Kidney epithelial cell (primary cell): ENCODE measurements at regions not wholly inside any gene's neighbourhood (a gene's known extent, or its start where the extent isn't known, plus 50 kb on each side); places are given as distances from the start of the nearest gene placed in this dataset.

Experiments
- DNase-seq: peaks from one replicate; pipeline ENCODE4 v3.0.0-alpha.2; 2010; ENCODE audit warnings: low read depth
- H3K27me3 ChIP-seq: 2 replicates; pipeline ENCODE4 v1.6.0; 2011; ENCODE audit warnings: low read length; ENCODE audit not compliant: control insufficient read depth, insufficient read depth
- H3K36me3 ChIP-seq: 2 replicates; pipeline ENCODE4 v1.5.1; 2011; ENCODE audit warnings: low read length; ENCODE audit not compliant: control insufficient read depth, insufficient read depth
- H3K4me3 ChIP-seq: 2 replicates; pipeline ENCODE4 v1.5.1; 2011; ENCODE audit warnings: low read depth, mild to moderate bottlenecking, control low read depth, low read length
- CTCF ChIP-seq: IDR thresholded peaks from 2 replicates; pipeline ENCODE4 v1.5.1; 2011; ENCODE audit warnings: mild to moderate bottlenecking, moderate library complexity, low read length, control low read depth, inconsistent platforms; ENCODE audit not compliant: insufficient read depth, poor library complexity, severe bottlenecking

GRCh38 chr6:104623052-104623690 lies 236.5 kb downstream of the HACE1 start:
- TF ChIP-seq CTCF: peak; percentile 3
- no peaks in the 10 kb centered on the region for H3K27me3 ChIP-seq
- no peak overlapping the region for H3K4me3 ChIP-seq
- no peaks in the 10 kb centered on the region for H3K36me3 ChIP-seq
- no peak for DNase-seq

- H3K36me3 ChIP-seq: no peaks in the 10 kb centered on the region
- no peak for TF ChIP-seq CTCF
- no peak overlapping the region for H3K4me3 ChIP-seq
- no peak for DNase-seq
- no peaks in the 10 kb centered on the region for H3K27me3 ChIP-seq
These were observed 238.3 kb downstream of the HACE1 start for GRCh38 chr6:104621396-104621795.

- Histone ChIP-seq H3K36me3 (no peaks in the 10 kb centered on the region), H3K27me3 (no peaks in the 10 kb centered on the region), H3K4me3 (no peak overlapping the region)
- no peak for TF ChIP-seq CTCF
- DNase-seq: no peak
These were observed 242.1 kb downstream of the HACE1 start for GRCh38 chr6:104617591-104617990.

- no peak for DNase-seq
- no peak for TF ChIP-seq CTCF
- Histone ChIP-seq H3K27me3 (no peaks in the 10 kb centered on the region), H3K4me3 (no peak overlapping the region), H3K36me3 (no peaks in the 10 kb centered on the region)
These were observed 245.3 kb downstream of the HACE1 start for GRCh38 chr6:104614394-104614793.

GRCh38 chr6:104613416-104614001 lies 246.2 kb downstream of the HACE1 start:
- no peak for TF ChIP-seq CTCF
- Histone ChIP-seq H3K36me3 (no peaks in the 10 kb centered on the region), H3K27me3 (no peaks in the 10 kb centered on the region), H3K4me3 (no peak overlapping the region)
- no peak for DNase-seq

GRCh38 chr6:104612541-104612940 lies 247.2 kb downstream of the HACE1 start:
- H3K36me3 ChIP-seq: no peaks in the 10 kb centered on the region
- H3K27me3 ChIP-seq: no peaks in the 10 kb centered on the region
- no peak for TF ChIP-seq CTCF
- no peak for DNase-seq
- no peak overlapping the region for H3K4me3 ChIP-seq
